DMS153 treated with DMSO at 0.1 percent for 48 hours (cell line): ENCODE measurements at regions not wholly inside any gene's neighbourhood (a gene's known extent, or its start where the extent isn't known, plus 50 kb on each side); places are given as distances from the start of the nearest gene placed in this dataset.
"Not testable (repeated sequence)": the region's sequence is repeated elsewhere in the genome, so short reads cannot be mapped to it uniquely, and the experiment has no call there.

Experiments used
- DNase-seq: peaks from one replicate; lab custom pipeline; 2025; ENCODE audit not compliant: unreplicated experiment; lab: John Stamatoyannopoulos, UW

GRCh38 chr18:67143028-67143427 is 373.5 kb downstream of the DSEL start:
- DNase-seq = no peak

- no peak for DNase-seq
These were observed 373.9 kb downstream of the DSEL start for GRCh38 chr18:67142604-67143003.

- no peak for DNase-seq
These were observed 376.0 kb downstream of the DSEL start for GRCh38 chr18:67140495-67140894.

- no peak for DNase-seq
These were observed 376.6 kb downstream of the DSEL start for GRCh38 chr18:67139899-67140298.

GRCh38 chr18:67135981-67136380 is 380.5 kb downstream of the DSEL start:
- DNase-seq = no peak

- no peak for DNase-seq
These were observed 381.6 kb downstream of the DSEL start for GRCh38 chr18:67134911-67135310.

- DNase-seq = peak; percentile 50
These were observed 382.9 kb downstream of the DSEL start for GRCh38 chr18:67133669-67134068.

GRCh38 chr18:67132919-67133318 is 383.6 kb downstream of the DSEL start:
- DNase-seq = no peak

- no peak for DNase-seq
These were observed 385.0 kb downstream of the DSEL start for GRCh38 chr18:67131498-67131897.

GRCh38 chr18:67126751-67127150 is 389.8 kb downstream of the DSEL start:
- not testable (repeated sequence) for DNase-seq

- DNase-seq = no peak
These were observed 392.6 kb downstream of the DSEL start for GRCh38 chr18:67123901-67124300.

- no peak for DNase-seq
These were observed 398.7 kb downstream of the DSEL start for GRCh38 chr18:67117804-67118203.

- no peak for DNase-seq
These were observed 407.0 kb downstream of the DSEL start for GRCh38 chr18:67109535-67109934.

GRCh38 chr18:67108894-67109293 is 407.6 kb downstream of the DSEL start:
- no peak for DNase-seq

GRCh38 chr18:67104700-67105284 is 411.7 kb downstream of the DSEL start:
- DNase-seq = peak; percentile 11

- DNase-seq = no peak
These were observed 422.4 kb downstream of the DSEL start for GRCh38 chr18:67094123-67094522.

GRCh38 chr18:67092141-67092540 is 424.4 kb downstream of the DSEL start:
- DNase-seq = no peak

- no peak for DNase-seq
These were observed 434.9 kb downstream of the DSEL start for GRCh38 chr18:67081482-67082211.

- DNase-seq = no peak
These were observed 435.9 kb downstream of the DSEL start for GRCh38 chr18:67080601-67081000.

GRCh38 chr18:67074309-67074708 is 442.2 kb downstream of the DSEL start:
- DNase-seq = no peak

GRCh38 chr18:67072791-67073190 is 443.7 kb downstream of the DSEL start:
- DNase-seq = no peak

- DNase-seq = no peak
These were observed 447.9 kb downstream of the DSEL start for GRCh38 chr18:67068608-67069007.

GRCh38 chr18:67047334-67047733 is 443.4 kb upstream of the CDH19 start:
- no peak for DNase-seq
